Glomerular visceral epithelial cell (primary cell): ENCODE measurements at regions not wholly inside any gene's neighbourhood (a gene's known extent, or its start where the extent isn't known, plus 50 kb on each side); places are given as distances from the start of the nearest gene placed in this dataset.

ENCODE experiments used
- DNase-seq: peaks from one replicate; pipeline ENCODE4 v3.0.0-alpha.2; 2016; ENCODE audit errors: extremely low spot score

DNA sequence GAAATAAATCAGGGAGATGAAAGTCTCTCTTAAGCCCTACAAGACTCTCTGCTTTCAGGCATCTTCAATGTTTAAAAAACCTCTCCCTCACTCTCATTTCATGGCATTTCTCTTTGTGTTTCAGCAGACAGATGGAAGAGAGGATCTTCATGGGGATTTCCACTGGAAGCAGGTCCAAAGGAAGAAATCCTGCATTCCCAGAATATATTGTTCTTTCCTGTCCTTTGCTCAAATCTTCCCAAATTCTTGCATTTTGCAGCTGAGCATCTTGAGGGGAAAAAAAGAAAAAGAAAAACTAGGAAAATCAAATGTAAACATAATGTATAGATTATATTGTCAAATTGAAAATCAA, 382.2 kb downstream of the ENC1 start:
- DNase-seq, result no peak

DNA sequence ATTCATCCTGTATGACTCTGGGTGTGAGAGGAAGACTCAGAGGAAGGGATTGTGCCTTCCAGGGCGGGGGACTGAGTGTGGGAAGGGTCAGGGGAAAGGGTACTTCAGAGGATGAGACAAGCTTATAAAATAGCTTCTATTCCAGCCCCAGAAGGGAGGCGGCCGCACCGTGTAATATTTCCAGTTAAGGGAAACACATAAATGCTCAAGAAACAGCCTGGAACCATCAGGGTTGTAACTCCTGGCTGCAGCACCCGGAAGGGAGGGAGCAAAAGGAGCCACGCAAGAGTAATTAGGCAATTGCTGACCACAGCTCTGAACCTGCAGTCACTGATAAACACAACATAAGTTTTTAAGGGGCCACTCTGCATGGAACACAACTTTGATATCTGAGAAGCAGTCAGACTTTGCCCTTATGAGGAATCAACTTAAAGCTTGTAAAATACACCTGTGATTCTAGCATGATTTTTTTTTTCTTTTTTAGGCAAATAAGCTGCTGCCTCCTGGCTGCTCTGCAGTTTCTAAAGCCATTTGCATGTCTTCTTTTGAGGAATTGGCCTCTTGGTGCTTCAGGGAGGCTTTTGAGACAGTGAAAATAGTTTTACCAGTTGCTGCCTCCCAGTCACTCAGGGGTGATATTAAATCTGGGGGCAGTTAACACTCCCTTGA, 382.7 kb downstream of the ENC1 start:
- no peak for DNase-seq

DNA sequence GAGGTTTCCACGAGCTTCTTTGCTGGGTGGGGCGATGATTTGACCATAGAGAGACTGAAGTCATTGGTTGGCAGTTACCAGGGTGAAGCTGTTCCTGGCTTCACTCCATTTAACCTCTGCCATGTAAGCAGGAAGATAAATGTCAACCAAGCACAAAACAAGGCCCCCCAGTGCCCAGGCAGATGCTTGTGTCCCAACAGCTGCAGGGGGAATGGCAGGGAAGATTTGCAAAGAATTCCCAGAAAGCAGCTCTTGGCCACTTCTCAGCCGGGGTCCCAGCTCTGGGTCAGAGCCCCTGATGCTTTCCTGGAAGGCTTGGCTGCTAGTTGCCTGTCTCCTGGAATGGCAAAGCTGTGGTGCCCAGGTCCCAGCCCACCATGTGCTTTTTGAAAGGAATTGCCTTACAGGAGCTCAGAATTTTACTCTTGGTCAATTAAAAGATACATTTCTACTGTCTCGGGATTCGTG, 383.4 kb downstream of the ENC1 start:
- DNase-seq, result no peak

DNA sequence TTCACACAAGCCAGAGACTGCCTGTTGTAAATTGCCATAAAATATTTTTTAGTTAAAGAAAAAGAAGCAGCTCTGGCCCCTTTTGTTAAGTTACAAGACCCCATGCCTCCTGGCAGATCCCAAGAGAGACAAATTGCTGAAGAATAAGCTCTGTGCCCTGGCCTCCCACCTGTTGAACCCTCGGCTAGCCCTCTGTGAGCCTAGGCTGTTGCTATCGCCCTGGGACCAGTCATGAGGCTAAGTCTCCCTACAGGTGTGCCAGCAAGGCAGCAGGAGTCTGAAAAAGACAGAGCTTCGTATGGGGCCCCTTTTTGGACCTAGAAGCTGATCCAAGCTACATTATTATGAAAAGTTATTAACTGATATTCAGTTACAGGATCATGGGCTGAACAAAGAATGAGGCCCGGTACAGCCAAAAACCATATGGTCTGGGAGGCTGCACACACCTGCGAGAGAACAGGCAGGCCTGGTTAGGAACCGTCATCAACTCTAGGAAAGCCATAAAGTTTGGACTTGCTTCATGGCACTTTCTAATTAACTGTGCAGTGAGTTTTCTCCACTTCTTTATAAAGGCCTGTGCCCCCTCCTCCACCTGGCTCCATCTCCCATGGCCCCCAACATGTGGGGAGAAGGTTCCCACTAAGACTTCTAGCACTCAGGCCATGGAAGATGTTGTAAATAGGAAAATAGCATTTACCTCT, 384.7 kb downstream of the ENC1 start:
- no peak for DNase-seq

DNA sequence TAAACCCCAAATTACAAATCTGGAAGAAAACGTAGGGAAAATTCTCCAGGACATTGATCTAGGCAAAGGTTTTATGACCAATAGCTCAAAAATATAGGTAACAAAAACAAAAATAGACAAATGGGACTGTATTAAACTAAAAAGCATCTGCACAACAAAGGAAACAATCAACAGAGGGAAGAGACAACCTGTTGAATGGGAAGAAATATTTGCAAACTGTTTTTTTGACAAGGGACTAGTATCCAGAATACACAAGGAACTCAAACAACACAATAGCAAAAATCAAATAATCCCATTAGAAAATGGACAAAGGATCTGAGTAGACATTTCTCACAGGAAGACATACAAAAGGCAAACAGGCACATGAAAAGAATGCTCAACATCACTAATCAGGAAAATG, 386.3 kb downstream of the ENC1 start:
- DNase-seq, result no peak

DNA sequence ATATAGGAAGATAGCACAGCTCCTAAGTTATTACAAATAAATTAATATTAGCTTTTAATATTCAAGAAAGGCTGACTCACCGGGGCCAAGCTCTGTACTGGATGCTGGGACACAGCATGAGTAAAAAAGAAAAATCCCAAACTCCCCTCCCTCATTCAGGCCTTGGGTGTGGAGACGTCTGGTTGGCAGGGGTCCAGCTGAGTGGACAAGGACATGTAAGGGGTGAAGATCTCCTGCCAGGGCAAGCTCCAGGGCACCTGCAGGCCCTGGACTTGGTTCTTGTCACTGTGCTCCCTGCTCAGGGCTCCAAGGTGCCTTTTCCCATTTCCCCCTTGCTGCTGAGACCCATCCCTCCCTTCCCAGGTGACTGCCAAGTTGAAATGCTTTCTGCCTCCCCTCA, 388.5 kb downstream of the ENC1 start:
- DNase-seq, result no peak

DNA sequence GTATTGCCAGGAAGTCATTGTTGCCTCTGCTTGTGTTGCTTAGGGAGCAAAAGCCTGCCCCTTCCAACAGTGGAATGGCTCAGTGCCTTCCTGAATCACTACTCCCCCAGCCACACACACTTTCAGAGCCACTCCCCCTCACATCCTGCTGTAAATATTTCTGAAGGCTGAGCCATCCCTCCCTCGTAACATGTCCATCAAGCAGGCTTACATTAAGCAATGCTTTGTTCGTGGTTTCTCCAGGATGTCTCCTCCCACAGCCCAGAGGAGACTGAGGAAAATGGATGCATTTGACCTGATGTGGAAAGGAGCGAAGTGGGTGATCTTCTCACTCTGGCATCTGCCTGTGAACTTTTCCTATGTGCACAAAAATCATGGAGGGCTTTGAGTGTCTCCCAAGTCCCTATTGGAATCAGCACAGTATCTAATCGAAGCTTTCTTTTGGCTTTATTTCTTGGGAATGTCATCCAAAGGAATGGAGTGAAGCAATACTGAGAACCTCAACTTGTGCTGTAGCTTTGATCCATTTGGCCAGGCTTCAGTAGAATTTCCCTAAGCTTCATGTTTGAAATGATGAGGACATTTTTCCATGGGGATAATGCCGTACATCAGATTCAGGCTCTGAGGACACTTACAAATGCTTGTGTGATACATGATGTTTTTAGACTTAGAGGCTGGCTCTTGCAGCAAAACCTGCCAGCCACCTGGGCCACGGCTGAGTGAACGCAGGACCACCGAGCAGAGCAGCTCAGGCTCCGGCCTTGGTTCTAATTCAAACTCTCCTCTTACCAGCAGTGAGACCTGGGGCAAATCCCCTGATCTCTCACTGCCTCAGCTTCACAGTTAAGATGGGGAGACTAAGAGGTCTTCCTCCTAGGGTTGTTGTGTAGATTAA, 389.1 kb downstream of the ENC1 start:
- DNase-seq, result peak; percentile 91

DNA sequence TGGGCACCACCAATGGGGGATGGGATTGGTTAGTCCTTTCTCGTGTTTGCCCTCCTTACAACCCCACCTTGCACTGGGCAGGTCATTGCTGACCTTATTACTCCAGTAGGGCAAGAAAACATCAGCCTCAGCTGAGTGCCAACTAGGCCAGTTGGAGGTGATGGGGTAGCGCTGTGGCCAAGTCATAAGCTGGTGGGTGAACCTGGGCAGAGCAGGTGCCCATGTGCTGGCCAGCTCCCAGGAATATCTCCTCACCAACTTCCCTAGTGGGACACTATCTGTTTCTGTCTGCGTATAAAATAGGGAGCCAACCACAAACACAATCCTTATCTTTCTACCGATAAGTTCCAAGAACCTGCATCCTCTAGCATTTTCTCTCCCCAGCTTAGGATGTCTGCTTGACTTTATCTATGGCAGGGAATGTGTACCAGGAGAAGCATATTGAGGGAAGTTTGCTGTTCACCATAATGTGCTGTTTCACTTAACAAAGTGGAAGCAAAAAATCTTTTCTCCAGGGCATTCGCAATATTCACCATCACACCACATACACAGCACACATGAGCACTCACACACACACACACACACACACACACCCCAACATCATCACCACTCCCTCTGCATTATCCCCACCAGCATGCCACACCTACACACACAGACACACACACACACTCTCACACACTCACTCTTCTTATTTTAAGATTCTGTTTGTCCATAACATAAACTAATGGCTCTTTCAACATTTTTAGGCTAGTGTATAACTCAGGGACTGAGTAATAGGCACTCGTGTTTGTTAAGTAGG, 390.0 kb downstream of the ENC1 start:
- DNase-seq, result no peak

DNA sequence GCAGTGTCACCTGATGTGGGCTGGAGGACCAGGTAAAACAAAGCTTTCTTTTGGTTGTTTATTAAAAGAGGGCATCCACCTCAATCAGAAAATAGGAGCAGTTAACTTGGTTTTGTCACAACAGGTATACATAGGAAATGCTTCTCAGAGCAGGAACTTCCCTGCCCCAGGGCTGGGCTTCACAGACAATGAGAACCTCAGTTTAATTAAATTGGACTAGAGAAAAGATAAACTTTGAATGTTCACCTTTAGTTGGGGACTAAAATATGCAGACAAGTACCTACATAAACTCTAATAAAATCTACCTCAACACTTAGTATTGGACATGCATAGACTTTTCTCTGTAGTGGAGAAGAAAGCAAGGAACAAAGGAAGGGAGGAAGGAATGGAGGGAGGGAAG, 392.0 kb downstream of the ENC1 start:
- no peak for DNase-seq

DNA sequence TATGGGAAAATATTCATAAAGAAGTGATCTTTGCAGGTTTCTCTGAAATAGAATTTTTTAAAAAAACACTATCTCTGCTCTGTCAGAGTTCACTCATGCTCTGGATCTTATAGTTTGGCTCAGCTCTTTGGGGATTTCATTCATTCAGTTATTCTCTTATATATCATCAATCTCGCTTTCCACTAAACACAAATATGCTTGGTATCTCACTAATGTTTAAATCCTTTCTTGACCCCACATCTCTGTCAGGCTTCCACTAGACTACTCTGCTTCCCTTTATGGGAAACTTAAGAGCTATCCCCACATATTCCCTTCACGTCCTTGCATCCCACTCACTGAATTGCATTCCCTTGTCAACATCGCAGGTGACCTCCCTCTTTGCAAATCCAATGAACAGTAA, 396.1 kb downstream of the ENC1 start:
- DNase-seq, result no peak

DNA sequence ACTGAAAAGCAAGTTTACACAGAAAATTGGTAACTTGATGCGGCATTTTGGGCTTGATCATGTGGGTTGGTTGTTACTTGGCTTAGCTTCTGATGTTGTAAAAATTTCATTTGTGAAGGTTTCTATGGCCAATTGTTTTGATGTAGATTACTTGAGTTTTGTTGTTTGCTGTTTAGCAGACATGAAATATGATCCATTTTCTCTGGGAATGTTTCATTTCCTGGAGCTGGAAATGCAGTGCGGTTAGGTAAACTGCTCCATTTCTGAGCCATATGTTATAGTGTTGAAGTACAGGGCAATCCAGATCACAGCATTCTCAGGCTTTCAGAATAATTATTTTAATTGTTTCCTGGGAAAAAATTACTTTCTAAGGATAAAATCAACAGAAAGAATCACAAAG, 396.9 kb downstream of the ENC1 start:
- DNase-seq, result no peak

DNA sequence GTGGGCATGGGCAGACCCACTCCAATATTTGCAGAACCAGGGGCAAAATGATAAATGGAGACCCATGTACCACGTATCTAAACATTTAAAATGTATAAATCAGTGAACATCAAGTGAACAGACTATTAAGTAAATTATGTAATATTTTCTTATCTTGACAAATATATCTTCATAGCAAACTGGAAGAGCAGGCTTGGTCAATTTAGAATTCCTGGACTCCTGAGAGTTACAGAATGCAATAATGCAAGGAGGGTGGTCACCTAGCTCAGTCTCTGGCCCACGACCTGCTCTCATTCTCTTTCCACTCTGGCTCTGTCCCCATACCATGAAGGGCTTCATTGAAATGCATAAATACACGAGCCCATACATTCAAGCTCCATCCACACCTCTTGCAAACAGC, 398.0 kb downstream of the ENC1 start:
- no peak for DNase-seq

DNA sequence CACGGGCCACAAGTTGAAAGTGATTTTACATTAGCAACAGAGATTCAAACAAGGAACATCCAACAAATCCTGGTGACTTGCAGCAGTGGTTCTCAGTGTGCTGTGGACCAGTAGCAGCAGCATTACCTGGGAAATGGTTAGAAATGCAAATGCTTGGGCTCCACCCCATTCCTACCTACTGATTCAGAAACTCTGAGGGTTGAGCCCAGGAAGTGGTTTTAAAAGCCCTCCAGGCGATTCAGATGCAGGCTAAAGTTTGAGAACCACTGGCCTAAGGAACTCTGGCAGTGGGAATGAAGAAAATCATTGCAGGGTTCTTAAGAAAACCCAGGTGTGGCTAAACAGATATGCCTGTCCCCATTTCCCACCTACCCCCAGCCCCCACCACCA, 398.8 kb downstream of the ENC1 start:
- DNase-seq, result peak; percentile 68

DNA sequence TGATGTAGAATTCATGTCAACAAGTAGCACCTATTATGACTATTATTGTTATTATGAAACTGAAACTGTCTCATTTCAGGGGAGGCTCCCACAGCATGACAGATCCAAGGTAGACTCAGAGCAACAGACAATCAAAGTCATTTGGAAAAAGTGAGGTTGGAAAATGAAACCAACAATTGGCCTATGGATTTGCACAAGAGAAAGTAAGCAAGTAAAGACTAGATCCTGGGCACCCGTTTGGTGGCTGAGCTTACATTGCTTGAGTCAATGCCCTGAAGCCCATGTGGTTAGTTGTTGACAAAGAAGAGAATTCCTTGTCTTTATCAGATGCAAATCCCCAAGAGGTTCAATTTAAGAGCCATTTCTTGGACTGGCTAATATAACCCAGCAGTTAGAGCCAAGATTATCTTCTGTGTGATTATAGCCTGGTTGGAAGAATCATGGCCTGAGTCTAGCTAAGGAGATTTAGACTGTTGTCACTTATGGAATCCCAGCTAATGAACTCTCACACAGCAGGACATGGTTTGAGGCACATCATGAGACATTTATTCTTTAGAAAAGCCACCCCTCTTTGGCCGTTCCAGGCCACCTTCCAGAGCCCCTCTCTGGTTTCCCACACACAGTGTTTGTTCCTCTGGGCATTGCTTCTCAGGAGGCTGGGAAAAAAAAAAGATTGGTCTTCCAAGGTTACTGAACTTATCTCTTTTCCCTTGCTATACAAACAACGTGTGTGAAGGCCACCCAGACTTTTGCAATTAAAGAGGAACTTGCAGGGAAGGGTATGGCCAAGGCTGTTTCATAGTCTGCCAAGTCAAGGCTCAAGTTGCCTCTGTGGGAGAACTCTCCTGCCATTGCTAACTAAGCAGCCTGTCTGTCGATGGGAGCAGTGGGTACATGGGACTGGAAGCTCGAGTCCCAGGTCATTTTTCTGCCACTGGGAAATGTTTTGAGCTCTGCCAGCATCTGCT, 399.5 kb downstream of the ENC1 start:
- DNase-seq, result no peak

DNA sequence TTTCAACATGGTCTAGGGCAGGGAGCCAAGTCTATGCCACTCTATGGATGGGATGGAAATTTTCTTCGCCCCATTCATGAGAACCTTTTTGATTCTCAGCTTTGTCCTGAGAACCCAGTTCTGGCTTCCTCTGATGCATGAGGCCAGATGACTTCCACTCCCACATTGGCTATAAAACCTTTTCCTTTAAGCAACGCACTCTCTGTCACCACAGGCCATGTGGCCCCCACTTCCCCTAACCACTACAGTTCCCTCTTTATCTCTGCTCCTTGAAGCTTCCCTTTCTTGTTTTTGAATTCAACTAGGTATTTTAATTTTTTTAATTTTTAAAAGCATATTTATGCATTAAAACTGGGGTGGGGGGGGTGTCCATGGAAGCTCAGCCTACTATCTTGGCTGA, 401.3 kb downstream of the ENC1 start:
- no peak for DNase-seq

DNA sequence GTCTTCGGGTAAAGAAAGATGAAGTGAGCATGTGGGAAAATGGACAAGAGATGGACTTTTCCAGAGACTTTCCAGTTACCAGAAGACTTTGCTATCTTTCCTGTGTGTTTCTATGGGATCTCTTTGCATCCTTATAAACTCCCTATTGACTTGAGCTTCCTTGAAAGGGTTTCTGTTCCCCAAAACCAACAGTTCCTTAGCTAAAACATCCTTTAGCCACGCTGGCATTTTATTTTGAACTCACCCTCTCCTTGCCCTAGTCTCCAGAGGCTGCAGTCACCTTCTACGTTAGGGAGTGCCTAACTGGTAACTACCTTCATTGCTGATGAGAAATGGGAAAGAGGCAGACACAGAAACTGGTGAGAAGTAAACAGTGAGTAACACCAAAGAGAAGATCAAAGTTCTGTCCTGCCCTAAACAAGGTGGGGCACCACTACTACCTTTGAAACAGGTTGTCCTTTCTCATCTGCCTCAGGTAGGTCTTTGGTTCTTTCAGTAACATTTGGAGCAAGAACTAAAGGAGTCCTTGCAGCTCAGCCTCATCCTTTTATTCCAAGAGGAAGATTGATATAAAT, 402.9 kb downstream of the ENC1 start:
- no peak for DNase-seq

DNA sequence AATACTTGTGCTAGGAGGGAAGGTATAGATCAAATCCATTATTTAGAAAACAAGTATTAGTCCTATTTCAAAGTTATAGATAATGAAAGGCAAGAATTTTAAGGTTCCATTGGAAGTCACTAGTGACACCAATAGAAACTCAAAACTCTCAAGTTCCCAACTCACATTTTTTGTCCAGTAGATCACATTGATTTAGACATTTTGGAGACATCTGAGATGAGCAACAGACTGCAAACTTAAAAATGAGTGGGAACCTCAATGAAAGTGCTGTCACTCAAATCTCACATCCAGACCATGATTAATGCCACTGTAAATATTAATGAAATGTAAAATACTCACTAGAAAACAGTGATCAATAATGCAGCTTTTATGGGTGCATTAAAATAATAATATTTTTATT, 405.0 kb downstream of the ENC1 start:
- no peak for DNase-seq

DNA sequence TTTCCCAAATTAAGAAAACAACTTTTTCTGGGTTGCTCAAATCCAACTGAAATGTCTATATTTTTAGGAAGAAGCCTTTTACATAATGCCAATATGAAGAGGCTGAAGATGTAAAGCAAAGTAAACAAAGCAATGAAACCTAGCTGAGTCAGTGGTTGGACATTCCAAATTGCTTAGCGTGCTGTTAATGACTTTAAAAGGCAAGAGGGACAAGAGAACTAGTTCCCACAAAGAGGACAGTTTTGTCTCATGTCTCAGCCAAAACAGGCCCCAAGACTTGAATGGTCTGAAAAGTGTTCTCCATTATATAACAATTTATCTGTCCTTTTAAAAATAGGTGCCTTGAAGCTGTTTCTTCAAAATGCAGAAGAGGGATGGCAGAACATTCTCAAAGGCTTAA, 407.0 kb downstream of the ENC1 start:
- peak; percentile 31 for DNase-seq

DNA sequence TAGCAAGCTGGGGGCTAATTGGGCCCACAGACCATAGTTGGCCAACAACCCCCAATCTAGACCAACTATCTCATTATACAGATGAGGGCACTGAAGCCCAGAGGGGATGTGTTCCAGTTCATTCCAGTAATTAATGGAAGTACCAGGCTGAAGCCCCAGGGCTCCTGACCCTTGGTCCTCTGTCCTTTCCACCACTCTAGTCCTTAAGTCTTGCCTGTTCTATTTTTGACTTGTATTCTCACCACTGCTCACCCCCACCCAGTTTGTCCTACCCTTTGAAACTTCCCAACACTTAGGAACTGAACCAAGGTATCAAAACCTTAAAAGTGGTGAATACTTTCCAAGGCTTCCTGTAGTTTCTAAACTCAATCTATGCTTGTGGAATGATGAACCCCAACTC, 407.4 kb downstream of the ENC1 start:
- DNase-seq, result no peak

DNA sequence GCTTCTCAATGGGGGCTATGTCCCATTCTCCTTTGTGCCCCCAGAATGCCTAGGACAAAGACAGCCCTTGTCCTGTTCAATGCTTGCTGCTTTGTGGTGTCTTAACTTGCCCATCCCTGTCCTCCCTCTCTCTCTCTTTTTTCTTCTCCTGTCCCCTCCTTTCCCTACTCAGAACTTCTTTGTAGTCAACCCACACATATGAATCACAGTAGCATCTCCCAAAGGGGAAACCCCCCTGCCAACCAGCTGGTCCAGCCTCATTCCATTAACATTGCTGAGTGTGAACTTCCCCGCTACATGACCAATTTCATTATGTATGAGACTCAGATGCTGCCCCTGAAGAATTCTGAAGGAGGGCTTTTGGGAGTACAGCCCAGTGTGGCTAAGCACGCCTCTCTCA, 408.3 kb downstream of the ENC1 start:
- peak; percentile 89 for DNase-seq
